NCI-H1436 treated with DMSO at 0.1 percent for 48 hours (cell line): ENCODE measurements at regions not wholly inside any gene's neighbourhood (a gene's known extent, or its start where the extent isn't known, plus 50 kb on each side); places are given as distances from the start of the nearest gene placed in this dataset.
A peak's percentile ranks its signal among the peaks of the same experiment; 100 is the strongest.

Experiments used
- DNase-seq: peaks from one replicate; lab custom pipeline; 2025; lab: John Stamatoyannopoulos, UW

DNA sequence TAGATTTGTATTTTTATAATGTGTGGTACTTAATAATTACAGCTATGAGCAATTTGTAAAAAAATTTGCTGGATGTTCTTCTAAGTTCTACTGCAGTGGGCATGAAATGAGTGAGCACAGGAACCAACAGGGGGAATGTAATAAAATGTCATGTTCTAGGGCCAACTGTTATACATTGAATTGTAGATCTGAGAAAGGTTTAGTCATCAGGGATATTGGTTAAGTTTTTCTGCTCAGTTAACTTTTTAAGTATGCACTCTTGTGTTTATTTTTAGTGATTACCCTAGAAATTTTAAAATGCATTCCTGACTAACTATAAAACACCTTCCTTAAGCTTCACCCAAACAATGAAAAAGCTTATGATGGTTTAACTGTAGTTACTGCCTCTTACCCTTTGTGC lies 101.8 kb downstream of the CAND1 start:
- no peak for DNase-seq

DNA sequence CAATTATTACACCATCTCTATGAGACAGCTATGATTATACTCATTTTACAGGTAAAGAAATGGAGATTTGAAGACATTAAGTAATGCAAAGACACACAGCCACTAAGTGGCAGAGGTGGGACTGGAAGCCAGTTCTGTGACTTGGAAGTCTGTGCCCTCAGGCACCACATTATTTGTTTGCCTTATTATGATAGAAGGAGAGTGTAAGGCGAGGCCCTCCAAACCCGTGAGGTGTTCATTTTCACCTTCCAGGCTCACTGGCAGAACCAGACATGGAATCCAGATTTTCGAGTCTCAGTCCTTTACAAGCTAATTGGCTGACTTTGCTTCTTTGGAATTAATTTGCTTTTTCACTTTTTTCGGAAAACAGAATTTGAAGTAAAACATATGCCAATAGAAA lies 107.9 kb downstream of the CAND1 start:
- no peak for DNase-seq

DNA sequence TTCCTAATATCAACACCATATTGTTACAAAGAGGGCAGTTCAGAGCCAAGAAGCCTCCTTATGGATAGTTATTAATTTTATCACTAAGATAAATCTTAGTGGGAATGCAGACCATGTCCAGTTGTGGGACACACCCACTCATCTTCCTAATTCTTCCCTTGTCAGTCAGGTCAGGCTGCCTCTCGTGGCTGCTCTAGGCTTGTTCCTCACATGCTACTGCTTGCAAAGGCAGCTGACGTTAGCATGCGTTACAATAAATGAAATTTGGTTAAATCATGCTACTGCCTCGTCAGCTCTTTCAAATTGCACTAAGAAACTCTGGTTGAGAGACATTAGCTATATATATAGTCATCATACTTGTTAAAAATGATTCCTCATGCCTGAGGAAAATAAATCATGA lies 108.4 kb downstream of the CAND1 start:
- no peak for DNase-seq

DNA sequence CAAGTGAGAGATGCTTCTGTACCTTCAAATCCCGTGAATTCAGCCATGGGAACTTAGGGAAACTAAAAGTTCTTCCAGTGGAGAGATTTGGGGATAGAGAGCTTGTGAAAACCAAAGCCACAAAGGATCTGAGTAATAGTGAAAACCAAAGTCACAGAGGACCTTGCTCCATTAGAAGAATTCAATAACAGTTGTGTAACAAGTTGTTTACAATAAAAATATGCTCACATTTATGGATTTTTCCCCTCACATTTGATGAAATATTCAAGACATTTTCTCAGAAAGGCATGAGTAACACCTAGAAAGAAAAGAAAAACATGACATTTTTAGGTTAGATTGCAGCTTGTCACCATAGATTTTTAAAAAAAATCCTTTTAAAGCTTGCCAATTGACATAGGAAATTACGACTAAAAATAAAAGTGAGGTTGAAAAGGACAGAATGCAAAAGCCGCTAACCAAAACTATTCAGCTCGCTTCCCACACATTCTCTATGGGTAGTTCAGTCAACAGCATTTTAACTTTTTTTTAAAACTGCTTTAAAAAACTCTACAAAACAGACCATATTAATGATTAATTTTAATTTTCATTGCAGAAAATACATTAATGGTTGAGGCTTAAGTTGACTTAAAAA lies 113.2 kb downstream of the CAND1 start:
- no peak for DNase-seq

DNA sequence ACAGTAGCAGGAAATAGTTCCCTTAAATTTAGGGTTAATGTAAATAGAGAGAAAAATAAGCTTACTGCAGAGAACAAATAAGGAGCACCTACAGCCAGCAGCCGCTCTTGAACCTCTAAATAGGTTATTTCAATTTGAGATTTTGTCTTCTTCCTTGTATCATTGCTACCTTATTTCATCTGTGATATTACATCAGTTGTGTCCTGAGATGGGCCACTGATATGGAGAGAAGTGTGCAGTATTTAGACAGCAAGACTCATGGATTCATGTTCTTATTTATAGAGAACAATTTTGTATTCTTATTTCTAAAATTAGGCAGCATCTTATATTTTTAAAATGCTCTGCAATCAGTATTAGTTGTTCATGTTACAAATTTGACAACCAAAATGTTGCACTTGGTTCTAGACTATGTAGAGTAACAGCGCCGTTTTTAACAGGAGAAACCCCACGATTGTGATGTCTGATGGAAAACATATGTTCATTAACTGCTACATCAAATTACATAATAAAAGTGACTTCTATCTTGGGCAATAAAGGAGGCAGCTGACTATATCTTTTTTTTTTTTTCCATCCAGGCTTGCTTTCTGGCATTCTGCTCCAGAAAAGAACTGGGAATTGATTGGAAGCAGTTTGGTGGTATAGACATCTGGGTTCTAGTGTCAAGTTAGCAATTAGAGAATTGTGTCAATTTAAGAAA lies 117.9 kb downstream of the CAND1 start:
- DNase-seq = no peak

DNA sequence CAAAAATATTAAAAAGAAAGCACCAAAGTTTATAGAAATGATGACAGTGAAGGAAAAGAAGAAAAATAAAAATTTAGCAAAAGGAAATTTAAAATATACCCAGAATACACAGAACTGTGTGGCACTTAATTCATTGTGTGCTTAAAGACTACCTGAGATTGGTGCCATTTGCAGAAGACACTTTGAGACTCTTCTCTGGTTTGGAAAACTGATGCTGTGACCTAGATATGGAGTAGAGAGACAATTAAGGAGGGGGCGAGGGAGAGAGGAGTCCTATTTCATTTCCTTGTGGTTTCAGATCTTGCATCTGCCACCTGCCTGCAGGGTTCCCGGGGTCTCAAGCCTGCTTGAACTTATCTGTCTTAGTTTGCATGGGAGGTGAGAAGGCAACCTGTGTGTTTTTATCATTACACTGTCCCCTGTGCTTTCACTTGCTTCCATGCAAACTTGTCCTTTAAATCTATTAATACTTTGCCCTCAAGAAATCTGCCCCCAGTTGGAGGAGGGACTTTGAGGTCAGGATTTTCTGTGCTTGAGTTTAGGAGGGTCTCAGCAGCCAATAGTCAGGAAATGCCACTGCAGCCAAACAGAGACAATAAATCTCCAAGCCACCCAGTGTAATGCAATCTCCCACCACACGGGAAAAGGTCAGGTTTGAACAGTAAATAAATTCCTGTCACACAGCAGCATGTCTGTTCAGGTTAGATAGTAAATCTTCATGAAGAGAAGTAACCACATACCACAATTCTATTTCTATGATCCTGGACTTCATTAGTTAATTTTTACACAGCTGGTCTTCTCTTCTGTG lies 119.4 kb downstream of the CAND1 start:
- no peak for DNase-seq

DNA sequence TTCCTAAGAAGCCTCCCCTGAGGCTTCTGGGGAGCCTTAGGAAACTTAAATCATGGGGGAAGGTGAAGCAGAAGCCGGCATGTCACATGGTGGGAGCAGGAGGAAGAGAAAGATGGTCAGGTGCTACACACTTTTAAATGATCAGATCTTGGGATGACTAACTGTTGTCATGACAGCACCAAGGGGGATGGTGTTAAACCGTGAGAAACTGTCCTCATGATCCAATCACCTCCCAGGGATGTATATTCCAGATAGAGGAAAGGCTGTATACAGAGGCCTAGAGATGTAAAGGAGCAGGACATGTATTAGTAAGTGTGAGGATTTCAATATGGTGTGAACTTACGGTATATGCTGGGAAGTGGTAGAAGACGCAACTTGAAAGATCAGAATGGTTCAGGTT lies 121.1 kb downstream of the CAND1 start:
- no peak for DNase-seq

DNA sequence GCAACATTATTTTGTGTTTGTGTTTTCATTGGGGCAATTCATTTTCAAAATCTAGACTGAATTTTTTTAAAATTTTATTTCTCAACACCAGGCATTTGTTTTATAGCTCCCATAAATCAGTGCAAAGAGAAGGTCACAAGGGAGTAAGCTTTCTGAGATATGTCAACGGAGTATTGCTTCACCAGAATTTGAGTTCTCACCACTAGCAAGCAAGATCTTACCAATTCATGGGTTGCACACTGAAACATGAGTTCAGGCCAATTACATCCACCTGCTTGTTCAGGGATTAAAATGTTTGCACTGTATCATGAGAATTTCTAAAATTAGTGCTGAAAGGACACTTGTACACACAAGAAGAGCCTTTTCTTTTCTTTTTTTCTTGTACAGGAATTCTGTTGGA lies 121.9 kb downstream of the CAND1 start:
- no peak for DNase-seq

DNA sequence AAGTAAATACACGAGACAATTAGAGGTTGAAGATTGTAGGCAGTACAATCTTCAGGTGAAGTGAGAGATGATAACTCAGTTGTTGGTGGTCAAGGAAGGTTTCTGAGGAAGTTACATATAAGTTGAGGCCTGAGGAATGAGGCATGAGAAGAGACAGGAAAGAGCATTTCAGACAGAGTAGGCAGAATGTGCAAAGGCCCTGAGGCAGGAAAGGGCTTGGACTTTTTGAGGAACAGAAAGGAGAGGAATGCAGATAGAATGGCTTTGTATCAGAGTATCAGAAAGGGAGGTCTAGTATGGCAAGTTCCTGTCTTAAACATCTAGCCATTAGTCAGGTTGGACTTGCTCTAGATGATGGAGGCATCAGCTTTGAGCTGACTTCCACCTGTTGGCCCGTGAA lies 122.5 kb downstream of the CAND1 start:
- no peak for DNase-seq

DNA sequence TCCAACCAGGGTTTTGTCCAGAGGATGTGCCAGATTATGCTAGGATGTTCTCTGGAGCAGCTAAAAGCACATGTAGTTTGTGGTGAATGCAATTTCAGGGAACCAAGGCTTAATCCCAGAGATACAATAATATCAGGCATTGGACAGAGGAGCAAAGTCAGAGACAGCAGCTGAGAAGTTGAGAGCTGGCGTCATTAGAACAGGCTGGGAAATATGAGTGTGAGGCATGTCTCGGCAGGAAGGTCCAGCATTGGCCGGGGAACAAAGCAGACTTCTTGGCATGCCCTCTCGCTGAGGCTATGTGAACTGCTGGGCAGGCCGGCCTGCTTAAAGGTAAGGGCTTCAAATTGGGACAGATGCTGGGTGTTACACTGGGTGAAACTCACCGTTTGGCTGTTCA lies 125.4 kb downstream of the CAND1 start:
- DNase-seq = no peak

DNA sequence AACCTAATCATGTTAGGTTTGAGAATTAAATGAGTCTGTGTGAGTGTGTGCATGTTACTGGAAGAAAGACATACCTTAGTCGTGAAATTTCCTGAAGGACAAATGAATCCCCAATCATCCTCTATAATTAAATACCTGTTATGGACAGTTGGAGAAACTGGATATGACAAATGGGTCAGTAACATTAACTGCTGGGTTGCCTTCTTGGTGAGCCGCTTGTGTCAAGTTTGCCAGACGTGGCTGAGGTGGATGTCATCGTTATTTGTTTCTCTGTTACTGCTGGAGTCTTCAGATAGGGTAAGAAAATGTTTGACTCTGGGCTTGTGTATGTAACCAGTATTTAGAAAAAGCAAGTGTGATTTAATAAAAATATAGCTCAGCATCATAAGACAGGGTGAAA lies 131.6 kb downstream of the CAND1 start:
- DNase-seq = no peak

DNA sequence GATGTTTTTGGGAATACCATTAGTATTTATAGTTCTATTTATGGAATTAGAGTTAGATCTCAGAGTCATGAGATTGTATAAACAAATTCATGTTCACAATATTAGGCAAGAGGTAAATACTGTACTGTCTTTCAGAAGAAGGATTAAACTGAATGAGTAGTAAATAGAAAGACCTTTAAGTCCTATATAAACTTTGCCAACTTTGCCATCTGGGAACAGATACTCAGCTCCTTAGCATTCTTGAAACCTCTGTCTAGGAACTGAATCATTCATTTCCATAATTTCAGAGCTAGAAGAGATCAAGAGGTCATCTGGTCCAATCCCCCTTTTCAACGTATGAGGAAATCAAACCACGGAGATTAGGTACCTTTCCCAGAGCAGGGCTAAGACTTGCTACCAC lies 141.1 kb downstream of the CAND1 start:
- no peak for DNase-seq

DNA sequence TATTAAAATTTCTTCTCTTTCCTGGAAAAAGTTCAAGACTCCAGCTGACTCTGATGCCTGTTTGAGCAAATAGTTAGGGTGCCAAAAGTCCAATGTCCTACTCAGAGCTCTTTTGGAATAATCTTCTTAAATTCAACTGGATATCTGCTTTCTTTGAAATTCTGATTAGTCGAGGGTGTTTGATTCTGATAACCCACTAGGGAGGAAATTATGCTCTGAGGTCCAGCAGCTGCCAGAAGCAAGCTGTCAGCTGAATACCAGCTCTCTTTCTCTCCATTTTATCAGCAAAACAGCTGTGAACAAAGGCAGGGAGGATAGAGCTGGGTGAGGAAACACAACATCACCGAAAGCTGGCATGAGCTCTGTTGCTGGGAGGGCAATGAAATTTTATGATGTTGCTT lies 141.5 kb downstream of the CAND1 start:
- no peak for DNase-seq

DNA sequence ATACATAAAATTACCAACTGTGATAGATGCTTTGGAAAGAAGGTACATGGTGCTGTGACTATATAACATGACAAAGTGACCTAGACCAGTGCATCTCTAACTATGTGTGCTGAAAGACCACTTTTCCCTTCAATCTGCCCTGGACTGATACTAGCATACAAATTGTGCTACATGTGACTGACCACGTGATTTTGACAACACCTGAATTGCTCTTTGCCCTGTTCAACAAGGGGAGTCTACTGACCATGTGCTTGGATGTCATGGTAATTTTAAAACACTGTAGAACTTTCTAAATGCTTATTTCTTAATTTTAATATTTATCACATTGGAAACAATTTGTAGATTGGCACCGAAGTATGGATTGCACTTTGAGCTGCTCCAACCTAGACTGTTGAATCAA lies 142.4 kb downstream of the CAND1 start:
- DNase-seq = no peak

DNA sequence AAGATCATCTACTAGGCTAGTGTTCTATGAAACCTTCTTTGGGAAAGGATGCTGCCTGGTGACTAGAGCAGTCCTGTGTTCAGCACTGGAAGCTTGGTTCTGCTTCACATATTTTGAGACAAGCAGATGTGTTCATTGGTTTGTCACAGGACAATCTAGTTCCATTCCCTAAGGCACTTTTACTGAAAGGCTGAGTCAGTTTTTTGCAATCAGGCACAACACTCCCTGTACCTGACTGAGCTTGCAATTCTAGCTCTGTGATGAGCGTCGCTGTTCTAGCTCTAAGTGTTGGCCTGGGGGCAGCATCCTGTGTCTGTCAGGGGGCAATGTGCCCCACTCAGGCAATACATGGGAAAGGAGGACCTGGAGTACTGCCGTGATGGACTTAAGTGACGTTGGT lies 144.4 kb downstream of the CAND1 start:
- no peak for DNase-seq

DNA sequence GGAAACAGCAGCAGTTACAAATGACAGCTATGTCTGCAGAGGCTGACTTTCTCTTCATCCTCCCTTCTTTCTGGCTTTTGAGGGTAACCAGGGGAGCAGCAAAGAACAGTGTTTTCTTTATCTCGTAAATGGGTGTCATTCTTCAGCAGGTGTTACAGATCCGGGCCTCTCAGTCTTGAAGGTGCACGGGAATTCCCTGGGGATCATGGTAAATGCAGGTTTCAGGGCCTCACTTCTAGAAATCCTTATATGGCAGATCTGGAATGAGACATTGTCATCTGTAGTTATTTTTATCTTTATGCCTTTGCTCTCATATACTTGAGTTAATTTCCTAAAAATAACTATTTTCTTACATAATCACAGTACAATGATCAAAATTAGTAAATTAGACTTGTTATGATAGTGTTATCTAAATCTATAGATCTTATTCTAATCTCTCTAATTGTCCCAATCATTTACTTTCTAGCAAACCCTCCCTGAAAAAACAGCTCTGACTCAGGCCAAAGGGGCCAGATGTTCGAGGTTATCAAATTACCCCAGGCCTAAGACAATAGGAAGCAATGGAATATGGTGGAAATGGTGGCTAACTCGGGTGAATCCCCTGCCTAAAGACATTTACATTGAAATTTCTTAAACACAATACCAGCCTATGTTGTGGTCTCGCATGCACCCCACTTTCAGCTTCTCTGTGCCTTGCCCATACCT lies 145.0 kb downstream of the CAND1 start:
- DNase-seq = no peak

DNA sequence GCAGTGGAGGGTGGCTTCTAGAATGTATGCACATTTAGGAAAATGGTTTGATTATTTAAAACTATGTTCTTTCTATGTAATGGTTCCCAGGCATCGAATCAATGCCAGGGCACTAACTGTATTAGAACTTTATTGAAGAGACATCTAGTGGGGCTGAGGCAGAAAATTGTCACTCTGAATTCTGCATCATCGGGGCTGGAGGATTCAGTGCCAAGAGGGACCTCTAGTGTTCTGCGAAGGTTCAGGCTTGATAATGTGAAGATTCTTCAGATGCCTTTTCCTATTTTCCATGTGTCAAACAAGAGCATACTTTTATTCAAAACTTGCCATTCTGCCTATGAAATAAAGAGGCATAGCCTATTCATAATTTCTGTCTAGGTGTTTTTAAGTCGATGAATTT lies 146.3 kb downstream of the CAND1 start:
- no peak for DNase-seq

DNA sequence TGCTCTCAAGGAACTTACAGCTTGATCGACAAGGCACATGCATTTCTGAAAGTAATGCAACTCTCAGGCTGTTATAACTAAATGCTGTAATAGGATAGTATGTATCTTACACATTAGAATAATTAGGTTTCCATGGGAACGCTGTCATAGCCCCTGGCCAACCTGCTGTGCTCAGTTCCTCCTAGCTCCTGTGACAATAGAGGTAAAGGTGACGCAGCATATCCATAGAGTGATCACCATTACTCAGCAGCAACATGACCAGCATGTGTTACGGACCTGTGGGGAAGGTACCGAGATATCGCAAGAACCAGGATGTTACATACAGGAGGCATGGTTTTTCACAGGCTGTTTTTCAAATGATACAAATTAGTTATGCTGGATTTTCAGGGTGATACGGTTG lies 150.7 kb downstream of the CAND1 start:
- peak; percentile 46 for DNase-seq

DNA sequence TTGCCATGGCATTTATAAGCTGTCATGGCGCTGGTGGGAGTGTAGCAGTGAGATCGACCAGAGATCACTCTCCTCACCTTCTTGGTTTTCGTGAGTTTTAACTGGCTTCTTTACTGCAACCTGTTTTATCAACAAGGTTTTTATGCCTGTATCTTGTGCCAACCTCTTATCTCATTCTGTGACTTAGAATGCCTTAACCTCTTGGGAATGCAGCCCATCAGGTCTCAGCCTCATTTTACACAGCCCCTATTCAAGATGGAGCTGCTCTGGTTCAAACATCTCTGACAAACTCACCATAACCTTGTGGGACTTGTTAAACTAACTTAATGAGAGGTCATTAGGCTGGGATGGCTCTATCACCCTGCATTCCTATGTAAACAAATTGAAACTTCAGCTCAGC lies 151.3 kb downstream of the CAND1 start:
- DNase-seq = no peak

DNA sequence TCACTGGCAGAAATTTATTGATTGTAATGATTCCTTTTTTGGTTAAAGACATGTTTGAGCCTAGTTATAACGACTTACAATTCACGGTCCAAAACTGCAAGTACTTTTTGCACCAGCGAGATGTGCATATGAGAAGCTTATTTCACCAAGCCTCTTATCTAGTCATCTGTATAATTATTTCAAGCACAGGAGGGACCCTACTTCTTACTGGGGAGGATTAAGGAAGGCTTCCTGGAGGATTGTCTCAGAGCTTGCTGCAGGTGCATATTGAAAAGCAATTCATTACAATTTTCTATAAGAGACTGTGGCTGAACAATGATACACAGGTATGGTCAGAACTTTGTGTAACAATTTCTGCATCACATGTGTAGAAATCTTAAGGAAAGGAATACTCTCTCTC lies 152.9 kb downstream of the CAND1 start:
- DNase-seq = no peak

DNA sequence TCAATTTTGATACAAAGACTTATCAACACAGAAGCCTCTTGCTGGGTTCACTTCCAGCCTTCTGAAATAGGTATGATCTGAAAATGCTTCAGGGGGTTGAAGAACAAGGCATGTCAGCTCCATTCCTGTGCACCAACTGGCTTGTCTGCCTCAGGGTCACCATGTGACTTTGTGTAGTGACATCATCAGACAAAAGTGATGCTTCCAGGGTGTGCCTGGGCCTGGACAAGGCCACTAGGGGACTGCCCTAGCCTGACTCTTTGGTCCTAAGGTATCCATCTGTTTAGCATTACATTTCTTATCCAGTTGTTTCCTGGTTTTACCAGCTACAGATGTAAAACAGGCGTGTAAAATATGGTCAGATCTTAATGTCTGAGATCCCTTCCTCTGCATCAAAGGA lies 155.6 kb downstream of the CAND1 start:
- no peak for DNase-seq

DNA sequence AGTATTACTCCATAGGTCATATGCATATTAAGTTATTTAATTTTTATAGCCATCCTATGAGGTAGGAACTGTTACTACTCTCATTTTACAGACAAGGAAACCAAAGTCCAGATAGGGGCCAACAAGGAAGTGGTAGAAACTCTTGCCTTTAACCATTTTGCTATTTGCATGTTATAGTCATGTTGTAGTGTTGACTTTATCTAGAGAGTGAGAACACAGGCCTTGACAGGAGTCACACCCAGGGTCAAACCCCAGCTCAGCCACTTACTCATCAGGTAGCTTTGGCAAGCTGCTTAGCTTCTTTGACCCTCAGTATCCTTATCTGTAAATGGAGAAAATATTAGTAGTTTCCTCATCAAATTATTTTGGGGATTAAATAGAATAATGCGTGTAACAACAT lies 156.2 kb downstream of the CAND1 start:
- DNase-seq = no peak

DNA sequence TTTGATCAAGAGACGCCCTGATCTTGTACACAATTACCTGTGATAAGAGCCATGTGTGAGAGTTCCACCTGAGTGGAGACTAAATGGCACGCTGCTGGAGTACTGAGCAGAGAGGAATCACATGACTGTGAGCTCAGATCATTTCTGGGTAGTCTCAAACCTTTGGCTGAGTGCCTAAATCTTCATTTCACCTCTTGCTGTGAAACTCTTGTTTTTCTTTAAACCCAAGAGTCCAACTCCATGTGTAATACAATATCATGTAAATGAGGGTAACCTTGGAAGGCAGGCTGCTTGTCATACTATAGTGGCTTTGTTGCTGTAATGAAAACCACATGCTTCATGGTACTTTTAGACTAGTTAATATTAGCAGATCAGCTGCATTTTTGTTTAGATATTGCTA lies 156.9 kb downstream of the CAND1 start:
- peak; percentile 68 for DNase-seq
